GM21367 (cell line): ENCODE measurements at regions not wholly inside any gene's neighbourhood (a gene's known extent, or its start where the extent isn't known, plus 50 kb on each side); places are given as distances from the start of the nearest gene placed in this dataset.
"Not testable (repeated sequence)": the region's sequence is repeated elsewhere in the genome, so short reads cannot be mapped to it uniquely, and the experiment has no call there.

Source experiments
- ATAC-seq: cut with Tn5 transposase; IDR thresholded peaks from one replicate; pipeline ENCODE4 v1.9.1; 2021; ENCODE audit not compliant: unreplicated experiment

- no peak for ATAC-seq
These were observed 52.2 kb upstream of the FAT1 start for GRCh38 chr4:186775902-186776301.

- ATAC-seq = no peak
These were observed 54.5 kb upstream of the FAT1 start for GRCh38 chr4:186778134-186778533.

GRCh38 chr4:186780291-186781031, 56.8 kb upstream of the FAT1 start:
- ATAC-seq = no peak

- no peak for ATAC-seq
These were observed 57.6 kb upstream of the FAT1 start for GRCh38 chr4:186781032-186781917.

- no peak for ATAC-seq
These were observed 58.6 kb upstream of the FAT1 start for GRCh38 chr4:186782302-186782701.

GRCh38 chr4:186787536-186787935, 63.9 kb upstream of the FAT1 start:
- no peak for ATAC-seq

GRCh38 chr4:186789651-186790050, 66.0 kb upstream of the FAT1 start:
- ATAC-seq = no peak

- ATAC-seq = no peak
These were observed 67.0 kb upstream of the FAT1 start for GRCh38 chr4:186790630-186791029.

- ATAC-seq = no peak
These were observed 69.2 kb upstream of the FAT1 start for GRCh38 chr4:186792728-186793366.

- ATAC-seq = no peak
These were observed 75.4 kb upstream of the FAT1 start for GRCh38 chr4:186798951-186799659.

- ATAC-seq = no peak
These were observed 81.6 kb upstream of the FAT1 start for GRCh38 chr4:186805020-186805820.

- ATAC-seq = not testable (repeated sequence)
These were observed 82.3 kb upstream of the FAT1 start for GRCh38 chr4:186805917-186806316.

- no peak for ATAC-seq
These were observed 83.2 kb upstream of the FAT1 start for GRCh38 chr4:186806679-186807421.

- no peak for ATAC-seq
These were observed 84.4 kb upstream of the FAT1 start for GRCh38 chr4:186807808-186808629.

GRCh38 chr4:186808630-186809018, 85.0 kb upstream of the FAT1 start:
- no peak for ATAC-seq

- no peak for ATAC-seq
These were observed 85.4 kb upstream of the FAT1 start for GRCh38 chr4:186809070-186809469.

GRCh38 chr4:186810613-186811150, 87.0 kb upstream of the FAT1 start:
- no peak for ATAC-seq

GRCh38 chr4:186812592-186812991, 88.9 kb upstream of the FAT1 start:
- no peak for ATAC-seq
